Hematopoietic multipotent progenitor cell treated with erythropoietin and hydrocortisone succinate and interleukin-3 and kit ligand, for 17 days (in vitro differentiated cells): ENCODE measurements at regions not wholly inside any gene's neighbourhood (a gene's known extent, or its start where the extent isn't known, plus 50 kb on each side); places are given as distances from the start of the nearest gene placed in this dataset.
"Not testable (repeated sequence)": the region's sequence is repeated elsewhere in the genome, so short reads cannot be mapped to it uniquely, and the experiment has no call there.

Experiments used
- DNase-seq: peaks from one replicate; pipeline ENCODE4 v3.0.0-alpha.2; 2015; ENCODE audit warnings: low spot score

DNA sequence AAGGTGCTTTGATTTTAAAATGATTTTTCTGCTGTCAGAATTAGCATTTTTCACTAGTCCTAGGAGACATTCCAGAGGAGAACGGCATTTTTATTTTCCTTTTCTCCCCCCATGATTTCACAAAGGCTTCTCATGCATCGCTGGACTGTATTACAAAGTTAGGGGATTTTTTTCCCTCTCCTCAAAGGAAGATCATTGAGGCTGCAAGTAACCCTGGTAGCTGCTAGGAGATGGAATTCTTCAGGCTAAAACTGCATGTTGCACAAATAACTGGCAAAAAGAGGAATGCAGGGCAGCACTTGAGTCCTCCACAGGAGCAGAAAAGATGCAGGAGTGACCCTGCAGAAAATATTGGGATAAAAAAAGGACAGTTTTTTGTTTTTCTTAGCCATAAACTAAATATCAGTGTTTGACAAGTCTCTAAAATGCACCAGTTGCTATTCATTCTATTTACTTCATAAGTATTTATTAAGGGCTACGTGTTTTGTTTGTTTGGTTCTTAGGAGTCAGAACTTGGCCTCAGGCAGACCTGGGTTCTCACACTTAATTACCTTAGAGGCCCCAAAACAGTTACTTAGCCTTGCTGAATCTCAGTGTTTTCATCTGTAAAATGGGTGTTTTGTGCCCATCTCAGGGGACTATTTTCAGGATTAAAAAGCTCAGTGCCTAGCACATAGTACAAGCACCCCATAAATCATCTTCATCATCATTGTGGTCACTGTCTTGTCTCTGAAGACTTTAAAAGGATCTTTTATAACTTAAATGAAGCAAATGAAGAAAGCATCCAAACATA lies 144.5 kb upstream of the ID4 start:
- DNase-seq, result no peak

- no peak for DNase-seq
Measured at GRCh38 chr6:19694697-19695096, 142.5 kb upstream of the ID4 start.

DNA sequence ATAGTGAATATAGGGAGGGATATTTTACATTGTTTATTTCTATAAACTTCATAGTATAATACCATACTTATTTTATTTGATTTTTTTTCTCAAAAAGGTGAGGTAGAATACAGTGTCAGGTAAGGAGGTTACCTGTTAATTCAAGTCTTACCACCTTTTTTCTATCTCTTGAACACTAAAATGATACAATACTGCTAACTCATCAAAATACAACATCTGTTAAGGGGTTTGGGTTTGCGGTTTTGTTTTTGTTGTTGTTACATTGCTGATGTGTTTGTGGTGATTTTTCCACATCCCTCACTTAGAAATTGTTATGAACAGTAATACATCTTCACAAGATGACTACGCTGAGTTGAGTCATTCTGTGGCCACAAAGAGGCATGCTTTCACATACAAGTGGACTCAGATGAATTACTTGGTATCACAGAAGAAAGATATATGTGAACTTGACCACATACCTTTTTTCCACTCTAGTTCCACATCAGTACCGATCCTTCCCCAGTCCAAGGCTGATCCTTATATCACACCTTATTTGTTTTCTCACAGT lies 139.4 kb upstream of the ID4 start:
- DNase-seq, result no peak

DNA sequence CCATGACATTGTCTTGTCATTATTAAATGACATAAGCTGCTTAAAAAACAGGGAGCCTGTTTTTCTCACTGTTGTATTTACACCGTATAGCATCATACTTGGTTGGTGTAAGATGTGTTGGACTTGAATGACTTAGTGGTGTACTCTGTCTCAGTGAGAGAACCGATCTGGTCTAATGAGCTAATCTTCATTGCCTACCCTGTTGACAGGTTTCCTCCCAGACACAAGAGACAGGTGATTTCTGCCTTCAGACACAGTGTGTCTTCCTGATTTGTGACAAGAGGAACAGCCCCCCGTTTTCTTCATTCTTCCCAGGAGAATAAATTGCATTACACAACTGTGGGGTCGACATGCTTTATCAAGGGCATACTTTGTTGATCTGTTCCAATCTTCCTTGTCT lies 137.2 kb upstream of the ID4 start:
- no peak for DNase-seq

GRCh38 chr6:19705606-19706005 lies 131.6 kb upstream of the ID4 start:
- no peak for DNase-seq

DNA sequence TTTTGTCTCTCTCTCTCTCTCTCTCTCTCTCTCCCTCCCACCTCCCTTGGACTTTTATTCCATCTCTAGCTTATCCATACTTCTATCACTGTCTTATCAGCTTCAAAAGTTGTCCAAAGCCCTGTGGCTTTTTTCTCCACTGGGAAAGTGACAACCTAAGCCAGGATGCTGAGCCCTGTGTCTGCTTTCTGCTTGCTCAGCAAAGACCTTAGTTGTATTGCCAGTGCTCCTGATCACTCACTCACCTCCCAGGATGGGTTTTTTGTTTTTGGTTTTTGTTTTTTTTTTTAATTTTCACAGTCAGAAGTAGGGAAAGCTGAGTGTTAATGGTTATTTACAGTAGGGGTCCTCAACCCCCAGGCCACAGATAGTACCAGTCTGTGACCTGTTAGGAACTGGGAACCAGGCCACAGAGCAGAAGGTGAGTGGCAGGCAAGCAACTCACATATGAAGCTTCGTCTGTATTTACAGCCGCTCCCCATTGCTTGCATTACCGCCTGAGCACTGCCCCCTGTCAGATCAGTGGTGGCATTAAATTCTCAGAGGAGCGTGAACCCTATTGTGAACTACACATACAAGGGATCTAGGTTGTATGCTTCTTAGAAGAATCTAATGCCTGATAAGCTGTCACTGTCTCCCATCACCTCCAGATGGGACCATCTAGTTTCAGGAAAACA lies 125.0 kb upstream of the ID4 start:
- DNase-seq, result no peak

DNA sequence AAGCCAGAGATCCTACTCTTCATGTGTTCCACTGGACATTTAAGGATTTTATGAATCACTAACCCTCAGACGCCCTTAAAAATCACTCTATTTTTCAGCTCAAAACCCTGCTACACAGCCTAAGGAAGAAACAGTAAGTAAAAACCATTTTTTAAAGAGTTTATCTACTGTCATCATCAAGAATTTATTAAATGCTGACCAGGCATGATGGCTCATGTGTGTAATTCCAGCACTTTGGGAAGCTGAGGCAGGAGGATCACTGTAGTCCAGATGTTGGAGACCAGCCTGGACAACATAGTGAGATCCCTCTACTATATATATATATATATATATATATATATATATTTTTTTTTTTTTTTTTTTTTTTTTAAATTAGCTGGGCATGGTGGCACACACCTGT lies 124.2 kb upstream of the ID4 start:
- DNase-seq, result no peak

DNA sequence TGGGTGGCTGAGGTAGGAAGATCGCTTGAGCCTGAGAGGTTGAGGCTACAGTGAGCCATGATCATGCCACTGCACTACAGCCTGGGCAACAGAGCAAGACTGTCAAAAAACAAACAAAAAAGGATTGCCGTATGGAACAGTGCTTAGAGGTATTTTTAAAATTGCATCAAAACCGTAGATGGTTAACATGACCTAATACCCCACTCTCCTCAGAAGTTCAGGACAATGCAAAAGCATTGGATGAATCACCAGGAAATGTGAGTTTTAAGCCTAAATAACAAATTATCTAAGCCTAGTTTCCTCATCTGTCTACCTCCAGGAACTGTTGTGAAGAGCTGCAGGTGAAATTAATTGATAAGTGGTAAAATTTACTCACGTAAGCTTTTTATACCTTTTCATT lies 123.8 kb upstream of the ID4 start:
- DNase-seq, result no peak

DNA sequence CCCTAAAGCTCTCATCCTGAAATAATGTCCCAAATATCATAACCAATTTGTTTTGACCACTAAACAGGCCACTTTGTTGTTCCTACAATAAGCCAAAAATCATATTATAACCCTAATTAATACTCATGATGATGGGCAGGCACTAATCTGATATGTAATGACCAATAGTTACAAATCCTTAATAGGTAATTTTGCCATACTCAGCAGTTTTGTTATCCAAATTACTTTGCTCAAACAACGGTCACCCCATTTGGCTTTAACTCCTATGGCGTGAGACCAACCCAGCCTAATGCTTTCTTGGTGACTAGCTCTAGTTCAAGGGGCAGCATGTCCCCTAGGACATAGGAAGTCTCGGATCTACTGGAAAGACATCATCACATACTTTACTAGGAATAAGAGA lies 123.2 kb upstream of the ID4 start:
- no peak for DNase-seq

GRCh38 chr6:19714434-19715166 lies 122.6 kb upstream of the ID4 start:
- DNase-seq, result no peak

DNA sequence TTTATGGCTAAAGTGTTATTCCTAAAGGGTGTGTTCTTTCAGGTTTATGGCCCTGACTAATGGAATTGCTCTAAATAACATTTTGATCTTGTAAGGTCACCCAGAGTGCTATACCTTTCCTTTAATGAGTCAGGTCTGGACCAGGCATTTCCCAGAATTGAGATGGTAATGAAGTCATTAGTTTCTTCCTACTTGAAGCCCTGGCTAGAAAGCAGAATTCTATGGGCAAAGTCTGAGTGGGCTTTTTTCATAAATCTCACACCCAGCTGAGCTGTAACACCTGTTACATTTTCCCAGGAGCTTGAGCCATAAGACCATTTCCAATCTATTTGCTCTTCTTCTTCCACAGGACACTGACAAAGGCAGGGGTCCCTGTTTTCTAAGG lies 122.0 kb upstream of the ID4 start:
- no peak for DNase-seq

DNA sequence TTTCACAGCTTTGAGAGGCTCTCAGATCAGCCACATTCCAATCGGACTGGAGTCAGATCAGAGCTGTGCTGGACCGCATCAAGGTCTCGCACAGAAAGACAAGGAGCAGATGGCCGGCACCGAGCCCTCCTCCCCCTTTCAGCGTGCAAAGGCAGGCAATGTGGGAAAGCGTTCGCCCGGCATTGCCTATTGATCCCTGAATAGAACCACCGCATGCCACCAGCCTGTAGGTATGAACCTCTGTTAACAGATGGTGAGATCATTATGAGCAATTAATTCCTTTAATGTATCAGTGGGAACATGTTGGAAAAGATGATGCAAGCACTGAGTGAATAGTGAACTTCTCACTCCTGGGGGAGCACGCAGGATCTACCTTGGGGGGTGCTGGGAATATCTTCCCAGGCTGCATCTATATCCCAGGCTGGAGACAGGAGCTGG lies 117.5 kb upstream of the ID4 start:
- no peak for DNase-seq

DNA sequence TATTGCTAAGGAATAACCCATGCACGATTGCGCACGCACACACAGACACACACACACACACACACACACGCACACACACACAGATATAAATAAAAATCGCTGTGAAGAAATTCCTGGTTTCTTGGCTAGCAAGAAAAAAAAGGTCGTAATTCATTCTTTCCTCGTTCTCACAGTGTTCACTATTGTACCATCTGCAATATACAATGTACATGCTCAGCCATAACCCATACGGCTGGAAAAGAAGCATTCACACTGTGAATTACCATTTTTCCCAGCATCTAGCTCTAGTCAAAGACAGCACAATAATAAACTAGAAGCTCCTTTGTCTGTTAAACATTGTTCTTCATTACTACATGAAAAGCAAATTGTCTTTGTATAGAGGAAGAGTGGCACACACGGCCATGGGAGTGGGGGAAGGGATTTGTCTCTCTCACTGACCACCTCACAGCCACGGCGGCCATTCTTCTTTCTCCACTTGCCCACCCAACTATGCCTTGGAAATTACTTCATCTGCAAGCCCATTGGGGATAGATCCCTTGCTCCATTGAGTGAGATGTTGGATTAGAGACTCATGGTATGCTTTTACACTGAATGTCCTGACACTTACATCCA lies 115.3 kb upstream of the ID4 start:
- DNase-seq, result no peak

GRCh38 chr6:19722999-19723398 lies 114.2 kb upstream of the ID4 start:
- DNase-seq, result no peak

GRCh38 chr6:19723545-19723944 lies 113.6 kb upstream of the ID4 start:
- no peak for DNase-seq

DNA sequence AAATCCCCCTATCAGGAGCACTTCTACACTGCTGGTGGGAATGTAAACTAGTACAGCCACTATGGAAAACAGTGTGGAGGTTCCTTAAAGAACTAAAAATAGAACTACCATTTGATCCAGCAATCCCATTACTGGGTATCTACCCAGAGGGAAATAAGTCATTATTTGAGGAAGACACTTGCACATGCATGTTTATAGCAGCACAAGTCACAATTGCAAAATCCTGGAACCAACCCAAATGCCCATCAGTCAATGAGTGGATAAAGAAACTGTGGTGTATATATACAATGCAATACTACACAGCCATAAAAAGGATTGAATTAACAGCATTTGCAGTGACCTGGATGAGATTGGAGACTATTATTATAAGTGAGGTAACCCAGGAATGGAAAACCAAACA lies 111.7 kb upstream of the ID4 start:
- not testable (repeated sequence) for DNase-seq

- DNase-seq, result no peak
Measured at GRCh38 chr6:19731282-19731681, 105.9 kb upstream of the ID4 start.

DNA sequence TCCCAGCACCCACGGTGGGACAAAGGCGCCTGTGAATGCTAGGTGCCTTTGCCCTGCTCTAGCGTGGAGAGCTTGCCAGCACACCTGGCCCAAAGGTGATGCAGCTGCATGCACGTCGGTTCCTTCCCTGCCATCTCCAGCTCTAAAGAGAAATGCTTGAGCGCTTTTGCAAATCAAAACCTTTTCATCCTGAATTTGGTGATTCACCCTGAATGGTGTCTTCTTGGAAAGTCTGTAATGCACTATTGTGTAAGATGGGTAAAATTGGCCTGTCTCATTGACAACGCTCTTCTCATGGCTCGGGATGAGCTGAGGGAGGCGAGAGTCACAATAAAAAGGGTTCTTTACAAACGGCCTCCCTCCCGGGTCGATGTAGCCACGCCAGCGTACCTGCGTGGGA lies 103.1 kb upstream of the ID4 start:
- no peak for DNase-seq

- DNase-seq, result no peak
Measured at GRCh38 chr6:19734519-19734918, 102.7 kb upstream of the ID4 start.

GRCh38 chr6:19736066-19736465 lies 101.1 kb upstream of the ID4 start:
- DNase-seq, result no peak

- DNase-seq, result no peak
Measured at GRCh38 chr6:19738010-19738409, 99.2 kb upstream of the ID4 start.

- no peak for DNase-seq
Measured at GRCh38 chr6:19749722-19750121, 87.4 kb upstream of the ID4 start.
